ENCODE measurements at regions not wholly inside any gene's neighbourhood (a gene's known extent, or its start where the extent isn't known, plus 50 kb on each side); places are given as distances from the start of the nearest gene placed in this dataset.
"Not testable (repeated sequence)": the region's sequence is repeated elsewhere in the genome, so short reads cannot be mapped to it uniquely, and the experiment has no call there.

GRCh38 chr13:40352802-40353562, 313.5 kb downstream of the FOXO1 start:
- ChIA-PET CTCF (interaction anchor here (1.7 kb wide), 1 partner anchor 9 kb away, joined by 6 read pairs; no protein-coding TSS in a partner anchor), POLR2A (no interaction called here)
- no peak for DNase-seq (ENCODE audit: low read depth)
- no peaks in the 10 kb centered on the region for H3K36me3 ChIP-seq (ENCODE audit: control insufficient read depth, insufficient read depth, low read length)
- H3K27me3 ChIP-seq (ENCODE audit: control insufficient read depth, insufficient read depth, low read length): no peaks in the 10 kb centered on the region
- no peak overlapping the region for H3K4me3 ChIP-seq (ENCODE audit: low read depth, low read length)
- no peak for TF ChIP-seq CTCF (IDR thresholded peaks at IDR 0.05; ENCODE audit: insufficient read depth, low read depth, low read length)

- POLR2A ChIA-PET: no interaction called here
- no peaks in the 10 kb centered on the region for H3K36me3 ChIP-seq (ENCODE audit: control insufficient read depth, insufficient read depth, low read length)
- TF ChIP-seq CTCF (IDR thresholded peaks at IDR 0.05; ENCODE audit: insufficient read depth, low read depth, low read length): no peak
- H3K4me3 ChIP-seq (ENCODE audit: low read depth, low read length): no peak overlapping the region
- no peaks in the 10 kb centered on the region for H3K27me3 ChIP-seq (ENCODE audit: control insufficient read depth, insufficient read depth, low read length)
- DNase-seq (ENCODE audit: low read depth): no peak
- CTCF ChIA-PET: no interaction called here
Measured at GRCh38 chr13:40355126-40355724, 311.2 kb downstream of the FOXO1 start.

GRCh38 chr13:40356011-40356410, 310.4 kb downstream of the FOXO1 start:
- ChIA-PET POLR2A (no interaction called here), CTCF (no interaction called here)
- no peak for TF ChIP-seq CTCF (IDR thresholded peaks at IDR 0.05; ENCODE audit: insufficient read depth, low read depth, low read length)
- Histone ChIP-seq H3K36me3 (ENCODE audit: control insufficient read depth, insufficient read depth, low read length) (no peaks in the 10 kb centered on the region), H3K4me3 (ENCODE audit: low read depth, low read length) (no peak overlapping the region), H3K27me3 (ENCODE audit: control insufficient read depth, insufficient read depth, low read length) (no peaks in the 10 kb centered on the region)
- no peak for DNase-seq (ENCODE audit: low read depth)

GRCh38 chr13:40356458-40356857, 310.0 kb downstream of the FOXO1 start:
- POLR2A ChIA-PET; H3K4me3 ChIP-seq (ENCODE audit: low read depth, low read length); CTCF ChIA-PET; H3K36me3 ChIP-seq (ENCODE audit: control insufficient read depth, insufficient read depth, low read length); H3K27me3 ChIP-seq (ENCODE audit: control insufficient read depth, insufficient read depth, low read length); DNase-seq (ENCODE audit: low read depth): not testable (repeated sequence)

GRCh38 chr13:40362502-40362901, 303.9 kb downstream of the FOXO1 start:
- Histone ChIP-seq H3K36me3 (ENCODE audit: control insufficient read depth, insufficient read depth, low read length) (no peaks in the 10 kb centered on the region), H3K4me3 (ENCODE audit: low read depth, low read length) (no peak overlapping the region), H3K27me3 (ENCODE audit: control insufficient read depth, insufficient read depth, low read length) (no peaks in the 10 kb centered on the region)
- no peak for TF ChIP-seq CTCF (IDR thresholded peaks at IDR 0.05; ENCODE audit: insufficient read depth, low read depth, low read length)
- no peak for DNase-seq (ENCODE audit: low read depth)
- CTCF ChIA-PET: interaction anchor here (1.0 kb wide), 1 partner anchor 21 kb away, joined by 3 read pairs; no protein-coding TSS in a partner anchor
- POLR2A ChIA-PET: no interaction called here
